ENCODE measurements at regions not wholly inside any gene's neighbourhood (a gene's known extent, or its start where the extent isn't known, plus 50 kb on each side); places are given as distances from the start of the nearest gene placed in this dataset.

GRCh38 chr2:37827455-37827854, 97.6 kb upstream of the RMDN2 start:
- TF ChIP-seq CTCF (IDR thresholded peaks at IDR 0.05 in 8 of 11, conservative IDR thresholded peaks at IDR 0.05 in 3 of 11) (no peak), POLR2AphosphoS5 (IDR thresholded peaks at IDR 0.05) (no peak)
